Endodermal cell (in vitro differentiated cells): ENCODE measurements at regions not wholly inside any gene's neighbourhood (a gene's known extent, or its start where the extent isn't known, plus 50 kb on each side); places are given as distances from the start of the nearest gene placed in this dataset.

Source experiments
- DNase-seq: peaks from one replicate; pipeline ENCODE4 v3.0.0-alpha.2; 2017
- H3K27ac ChIP-seq: 2 replicates; pipeline ENCODE4 v1.5.1; 2013; ENCODE audit warnings: mild to moderate bottlenecking, low read depth, low read length, moderate library complexity
- H3K27me3 ChIP-seq: 2 replicates; pipeline ENCODE4 v1.6.1; 2013; ENCODE audit warnings: mild to moderate bottlenecking, low read length, moderate library complexity; ENCODE audit not compliant: insufficient read depth, control insufficient read depth, poor library complexity, severe bottlenecking
- H3K36me3 ChIP-seq: 2 replicates; pipeline ENCODE4 v1.7.0; 2013; ENCODE audit warnings: mild to moderate bottlenecking, low read length, moderate library complexity; ENCODE audit not compliant: control insufficient read depth, insufficient read depth
- H3K4me1 ChIP-seq: one replicate; pipeline ENCODE4 v1.7.0; 2013; ENCODE audit warnings: low read length; ENCODE audit not compliant: control insufficient read depth, insufficient read depth
- H3K4me3 ChIP-seq: 2 replicates; pipeline ENCODE4 v1.5.1; 2013; ENCODE audit warnings: mild to moderate bottlenecking, low read length, moderate library complexity
- H3K9ac ChIP-seq: 2 replicates; pipeline ENCODE4 v1.6.1; 2013; ENCODE audit warnings: mild to moderate bottlenecking, low read length, moderate library complexity; ENCODE audit not compliant: poor library complexity, severe bottlenecking; ENCODE audit errors: extremely low read depth
- H3K9me3 ChIP-seq: 2 replicates; pipeline ENCODE4 v1.6.1; 2013; ENCODE audit warnings: mild to moderate bottlenecking, low read length, moderate library complexity; ENCODE audit not compliant: control insufficient read depth
- H3K27ac Mint-ChIP-seq: 2 replicates; pipeline ENCODE4 v1.8.0; 2020; ENCODE audit warnings: mixed read lengths
- H3K27me3 Mint-ChIP-seq: 2 replicates; pipeline ENCODE4 v1.8.0; 2021; ENCODE audit warnings: mild to moderate bottlenecking, mixed read lengths; ENCODE audit not compliant: insufficient read depth
- H3K36me3 Mint-ChIP-seq: 2 replicates; pipeline ENCODE4 v1.8.0; 2020; ENCODE audit warnings: low read depth, mixed read lengths
- H3K4me1 Mint-ChIP-seq: 2 replicates; pipeline ENCODE4 v1.8.0; 2020; ENCODE audit warnings: mixed read lengths
- H3K4me3 Mint-ChIP-seq: 2 replicates; pipeline ENCODE4 v1.8.0; 2020; ENCODE audit warnings: mild to moderate bottlenecking, moderate library complexity, mixed read lengths
- H3K9me3 Mint-ChIP-seq: 2 replicates; pipeline ENCODE4 v1.8.0; 2020; ENCODE audit warnings: mild to moderate bottlenecking, mixed read lengths
- CTCF ChIP-seq: fragments of 200-600 bp; sonication (generic); conservative IDR thresholded peaks from 2 replicates; pipeline ENCODE4 v1.5.0; 2021; ENCODE audit warnings: antibody characterized with exemption, mild to moderate bottlenecking
- WGBS, 2 experiments: methylation state at CpG; one replicate each; pipeline versions ENCODE4 v1.1.5 to v1.1.7; 2013; ENCODE audit warnings: missing lambda C conversion rate in 2 of 2, mixed read lengths in 1 of 2; ENCODE audit not compliant: insufficient coverage in 1 of 2, insufficient read length in 1 of 2; 5-methylcytosine and 5-hydroxymethylcytosine counted together

GRCh38 chr2:228321015-228321414 is 139.5 kb upstream of the SPHKAP start:
- Mint-ChIP-seq H3K9me3 (peaks cover 3% of the 10 kb centered on the region), H3K4me3 (no peak overlapping the region), H3K36me3 (no peaks in the 10 kb centered on the region), H3K4me1 (no peaks in the 10 kb centered on the region), H3K27me3 (no peaks in the 10 kb centered on the region), H3K27ac (no peak overlapping the region)
- Histone ChIP-seq H3K4me1 (no peaks in the 10 kb centered on the region), H3K4me3 (no peak overlapping the region), H3K9me3 (no peaks in the 10 kb centered on the region), H3K27me3 (no peaks in the 10 kb centered on the region), H3K27ac (no peak overlapping the region), H3K36me3 (no peaks in the 10 kb centered on the region), H3K9ac (no peak overlapping the region)
- DNase-seq = no peak
- no peak for TF ChIP-seq CTCF
- WGBS, 2 experiments = 96% methylated on average over 6 to 7 of the region's 7 CpGs

GRCh38 chr2:228318218-228318617 is 136.7 kb upstream of the SPHKAP start:
- DNase-seq = peak; percentile 90
- Histone ChIP-seq H3K4me1 (no peaks in the 10 kb centered on the region), H3K9ac (no peak overlapping the region), H3K36me3 (no peaks in the 10 kb centered on the region), H3K27ac (no peak overlapping the region), H3K27me3 (no peaks in the 10 kb centered on the region), H3K9me3 (no peaks in the 10 kb centered on the region), H3K4me3 (no peak overlapping the region)
- H3K27ac Mint-ChIP-seq = no peak overlapping the region
- H3K4me1 Mint-ChIP-seq = no peaks in the 10 kb centered on the region
- peak; percentile 91 for TF ChIP-seq CTCF
- 60 to 64% methylated on average over 1 of the region's 1 CpG for WGBS, 2 experiments
- no peaks in the 10 kb centered on the region for H3K27me3 Mint-ChIP-seq
- no peaks in the 10 kb centered on the region for H3K9me3 Mint-ChIP-seq
- no peaks in the 10 kb centered on the region for H3K36me3 Mint-ChIP-seq
- H3K4me3 Mint-ChIP-seq = no peak overlapping the region

- Mint-ChIP-seq H3K9me3 (no peaks in the 10 kb centered on the region), H3K36me3 (no peaks in the 10 kb centered on the region), H3K27me3 (no peaks in the 10 kb centered on the region), H3K27ac (no peak overlapping the region), H3K4me3 (no peak overlapping the region), H3K4me1 (no peaks in the 10 kb centered on the region)
- Histone ChIP-seq H3K36me3 (no peaks in the 10 kb centered on the region), H3K9me3 (no peaks in the 10 kb centered on the region), H3K27ac (no peak overlapping the region), H3K9ac (no peak overlapping the region), H3K27me3 (no peaks in the 10 kb centered on the region), H3K4me1 (no peaks in the 10 kb centered on the region), H3K4me3 (no peak overlapping the region)
- 91 to 98% methylated on average over 5 of the region's 5 CpGs for WGBS, 2 experiments
- DNase-seq = no peak
- TF ChIP-seq CTCF = no peak
These were observed 130.7 kb upstream of the SPHKAP start for GRCh38 chr2:228312172-228312571.
